ENCODE measurements at regions not wholly inside any gene's neighbourhood (a gene's known extent, or its start where the extent isn't known, plus 50 kb on each side); places are given as distances from the start of the nearest gene placed in this dataset.

DNA sequence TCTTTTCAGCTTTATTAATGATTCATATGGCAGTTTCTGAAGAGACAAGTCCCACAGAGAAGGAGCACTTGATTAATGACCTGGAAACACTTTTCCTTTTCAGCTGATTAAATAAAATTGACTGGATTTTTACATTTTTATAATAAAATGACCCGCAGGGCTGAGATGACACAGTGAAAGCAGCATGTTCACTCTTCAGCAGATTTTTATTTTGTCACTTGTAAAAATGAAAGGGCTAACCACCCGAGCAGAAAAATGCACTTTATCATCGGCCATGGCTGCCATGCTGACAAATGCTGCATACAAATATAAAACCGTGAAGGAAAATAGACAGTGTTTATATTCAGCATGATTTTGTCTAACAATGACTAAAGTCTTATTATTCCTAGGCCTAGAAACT, 321.6 kb upstream of the ITGA1 start:
- WGBS: 51% methylated on average over 4 of the region's 4 CpGs
- no peak for DNase-seq (ENCODE audit: low spot score in 2 of 2)
- no peak overlapping the region for H3K27ac ChIP-seq
- H3K9me3 ChIP-seq: no peaks in the 10 kb centered on the region
- TF ChIP-seq POLR2AphosphoS5 (IDR thresholded peaks at IDR 0.05) (no peak), POLR2A (IDR thresholded peaks at IDR 0.05) (no peak), EP300 (IDR thresholded peaks at IDR 0.05) (no peak), CTCF (IDR thresholded peaks at IDR 0.05) (no peak)
- no peaks in the 10 kb centered on the region for H3K4me1 ChIP-seq
- H3K27me3 ChIP-seq: no peaks in the 10 kb centered on the region
- H3K4me3 ChIP-seq: no peak overlapping the region
- H3K36me3 ChIP-seq: no peaks in the 10 kb centered on the region

DNA sequence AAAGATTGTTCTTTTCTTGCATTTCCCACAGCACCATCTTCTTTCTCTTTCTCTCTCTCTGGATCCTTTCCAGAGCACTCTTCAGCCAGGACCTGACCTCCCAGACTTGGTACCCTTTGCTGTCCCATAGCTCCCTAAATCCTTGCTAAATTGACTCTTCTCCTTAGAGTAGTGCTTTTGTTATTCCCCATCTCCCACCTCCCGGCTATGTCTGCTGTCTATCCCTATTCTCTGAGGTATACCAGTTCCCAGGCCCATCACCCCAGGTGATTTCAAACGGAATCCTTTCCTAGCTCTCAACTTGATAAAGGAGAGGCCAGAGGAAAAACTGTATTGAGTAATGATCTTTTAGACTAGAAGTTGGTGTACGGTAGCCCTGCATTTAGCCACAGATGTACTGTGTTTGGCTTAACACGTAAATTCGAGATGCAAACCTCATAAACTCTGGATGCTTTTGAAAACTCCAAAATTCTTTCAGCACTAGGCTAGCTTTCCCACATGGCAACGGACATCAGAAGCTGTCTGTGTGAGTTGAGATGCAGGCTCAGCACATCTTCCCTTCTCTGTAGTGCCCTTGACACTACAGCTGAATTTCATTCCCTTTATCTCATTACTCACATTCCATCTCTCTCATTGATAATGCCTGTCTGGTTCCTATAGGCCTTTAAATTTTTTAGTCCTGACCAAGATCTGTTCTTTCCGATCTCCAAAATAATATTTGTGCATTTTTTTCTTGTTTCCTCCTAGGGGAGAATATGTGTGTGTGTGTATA, 320.8 kb upstream of the ITGA1 start:
- no peaks in the 10 kb centered on the region for H3K27me3 ChIP-seq
- no peak for DNase-seq (ENCODE audit: low spot score in 2 of 2)
- no peak for TF ChIP-seq EP300 (IDR thresholded peaks at IDR 0.05)
- no peak for TF ChIP-seq POLR2A (IDR thresholded peaks at IDR 0.05)
- no peak for TF ChIP-seq POLR2AphosphoS5 (IDR thresholded peaks at IDR 0.05)
- TF ChIP-seq CTCF (IDR thresholded peaks at IDR 0.05): no peak
- H3K36me3 ChIP-seq: no peaks in the 10 kb centered on the region
- no peaks in the 10 kb centered on the region for H3K9me3 ChIP-seq
- H3K4me3 ChIP-seq: no peak overlapping the region
- no peak overlapping the region for H3K27ac ChIP-seq
- no peaks in the 10 kb centered on the region for H3K4me1 ChIP-seq
- WGBS: 69% methylated on average over 7 of the region's 7 CpGs

DNA sequence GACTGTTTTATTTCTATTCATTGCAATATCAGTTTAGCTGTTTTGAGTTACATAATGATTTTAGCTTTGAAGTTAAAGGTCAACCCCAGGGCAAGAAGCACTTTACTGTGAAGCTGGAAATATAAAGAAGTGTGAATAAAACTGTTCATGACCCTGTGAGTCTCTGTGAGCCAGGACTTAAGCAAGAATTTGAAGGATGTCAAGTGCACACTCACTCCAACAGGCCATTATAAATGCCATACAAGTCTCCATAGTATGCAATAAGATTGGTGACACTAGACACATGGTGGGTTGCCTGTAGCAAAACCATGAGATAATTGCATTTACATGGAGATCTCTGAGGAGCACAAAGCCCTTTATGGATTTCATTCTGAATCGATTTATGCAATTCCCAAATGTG, 318.7 kb upstream of the ITGA1 start:
- Histone ChIP-seq H3K27me3 (no peaks in the 10 kb centered on the region), H3K4me3 (no peak overlapping the region), H3K4me1 (no peaks in the 10 kb centered on the region), H3K27ac (no peak overlapping the region), H3K9me3 (no peaks in the 10 kb centered on the region), H3K36me3 (no peaks in the 10 kb centered on the region)
- DNase-seq (ENCODE audit: low spot score in 2 of 2): no peak
- 75% methylated on average over 1 of the region's 1 CpG for WGBS
- no peak for TF ChIP-seq CTCF (IDR thresholded peaks at IDR 0.05)
- no peak for TF ChIP-seq EP300 (IDR thresholded peaks at IDR 0.05)
- no peak for TF ChIP-seq POLR2A (IDR thresholded peaks at IDR 0.05)
- TF ChIP-seq POLR2AphosphoS5 (IDR thresholded peaks at IDR 0.05): no peak

- Histone ChIP-seq H3K4me3 (no peak overlapping the region), H3K4me1 (no peaks in the 10 kb centered on the region)
Measured at GRCh38 chr5:52469420-52469819, 318.3 kb upstream of the ITGA1 start.

More at GRCh38 chr5:52469420-52469819, 318.3 kb upstream of the ITGA1 start:
- Histone ChIP-seq H3K27me3 (no peaks in the 10 kb centered on the region), H3K9me3 (no peaks in the 10 kb centered on the region), H3K27ac (no peak overlapping the region), H3K36me3 (no peaks in the 10 kb centered on the region)
- DNase-seq (ENCODE audit: low spot score in 2 of 2): no peak
- TF ChIP-seq POLR2AphosphoS5 (IDR thresholded peaks at IDR 0.05) (no peak), EP300 (IDR thresholded peaks at IDR 0.05) (no peak), POLR2A (IDR thresholded peaks at IDR 0.05) (no peak), CTCF (IDR thresholded peaks at IDR 0.05) (no peak)
- 85% methylated on average over 5 of the region's 5 CpGs for WGBS
